HG02678 (cell line): ENCODE measurements at regions not wholly inside any gene's neighbourhood (a gene's known extent, or its start where the extent isn't known, plus 50 kb on each side); places are given as distances from the start of the nearest gene placed in this dataset.
"Not testable (repeated sequence)": the region's sequence is repeated elsewhere in the genome, so short reads cannot be mapped to it uniquely, and the experiment has no call there.

Experiments used
- ATAC-seq: cut with Tn5 transposase; IDR thresholded peaks from one replicate; pipeline ENCODE4 v1.9.1; 2021; ENCODE audit warnings: mild to moderate bottlenecking, moderate library complexity; ENCODE audit not compliant: unreplicated experiment

GRCh38 chr6:85360794-85361642 is 88.9 kb upstream of the NT5E start:
- ATAC-seq, result peak; percentile 48

DNA sequence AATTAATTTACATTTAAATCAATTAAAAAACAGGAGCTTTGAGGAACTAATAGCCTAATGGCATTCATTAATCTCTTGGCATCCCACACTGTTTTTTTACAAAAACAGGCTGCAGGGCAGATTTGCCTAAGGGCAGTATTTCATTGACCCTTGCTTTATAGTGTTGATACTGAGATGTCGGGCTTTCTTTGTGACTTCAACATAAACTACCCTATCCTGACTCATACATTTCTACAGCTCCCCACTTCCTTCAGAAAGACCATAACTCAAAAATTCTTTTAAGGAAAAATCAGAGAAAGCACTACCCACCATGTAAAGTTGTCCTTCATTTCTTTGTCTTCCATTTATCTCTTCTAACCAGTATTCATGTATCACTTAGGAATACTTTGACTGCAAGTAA is 92.2 kb upstream of the NT5E start:
- no peak for ATAC-seq

- not testable (repeated sequence) for ATAC-seq
Measured at GRCh38 chr6:85356743-85357142, 93.1 kb upstream of the NT5E start.

- no peak for ATAC-seq
Measured at GRCh38 chr6:85355816-85356215, 94.1 kb upstream of the NT5E start.

GRCh38 chr6:85354761-85355618 is 94.9 kb upstream of the NT5E start:
- ATAC-seq, result peak; percentile 84

GRCh38 chr6:85353012-85353411 is 96.9 kb upstream of the NT5E start:
- no peak for ATAC-seq

DNA sequence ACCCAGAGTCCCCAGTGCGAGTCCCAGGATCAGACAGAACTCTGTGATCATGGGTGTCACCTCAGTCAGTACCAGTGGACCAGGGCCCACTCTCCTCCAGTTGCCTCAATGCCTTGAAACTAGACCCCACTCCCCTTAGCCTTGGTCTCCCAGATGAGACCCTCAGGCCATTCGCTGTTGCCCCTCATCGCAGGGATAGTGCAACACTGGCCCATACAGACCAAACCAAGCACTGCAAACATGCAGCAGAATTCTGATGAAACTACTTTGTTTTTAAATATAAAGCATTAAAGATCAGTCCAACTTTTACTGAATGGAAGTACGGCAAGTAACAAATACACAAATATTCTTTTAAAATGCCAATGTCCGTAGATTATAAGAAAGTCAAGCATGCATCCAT is 101.2 kb upstream of the NT5E start:
- ATAC-seq, result no peak

- ATAC-seq, result no peak
Measured at GRCh38 chr6:85347812-85348211, 102.1 kb upstream of the NT5E start.

- ATAC-seq, result no peak
Measured at GRCh38 chr6:85346196-85346595, 103.7 kb upstream of the NT5E start.

DNA sequence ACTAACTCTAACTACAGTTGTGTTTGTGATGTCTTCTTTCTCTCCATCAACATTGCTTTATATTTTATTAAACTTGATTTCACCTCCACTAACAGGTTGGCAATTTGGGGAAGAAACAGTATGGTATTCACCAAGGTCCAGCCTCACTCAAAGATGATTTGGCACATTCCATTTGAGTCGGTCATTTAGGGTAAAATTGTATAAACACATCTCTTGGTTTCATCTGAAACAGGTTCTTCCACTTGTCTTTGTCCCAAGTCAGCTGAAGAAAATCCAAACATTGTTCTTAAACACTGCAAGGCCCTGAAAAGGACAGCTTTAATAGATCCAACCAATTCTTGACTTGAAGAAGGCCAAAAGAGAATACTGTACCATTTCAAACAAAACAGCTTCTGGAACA is 104.9 kb upstream of the NT5E start:
- ATAC-seq, result no peak

- ATAC-seq, result no peak
Measured at GRCh38 chr6:85343428-85343827, 106.5 kb upstream of the NT5E start.

DNA sequence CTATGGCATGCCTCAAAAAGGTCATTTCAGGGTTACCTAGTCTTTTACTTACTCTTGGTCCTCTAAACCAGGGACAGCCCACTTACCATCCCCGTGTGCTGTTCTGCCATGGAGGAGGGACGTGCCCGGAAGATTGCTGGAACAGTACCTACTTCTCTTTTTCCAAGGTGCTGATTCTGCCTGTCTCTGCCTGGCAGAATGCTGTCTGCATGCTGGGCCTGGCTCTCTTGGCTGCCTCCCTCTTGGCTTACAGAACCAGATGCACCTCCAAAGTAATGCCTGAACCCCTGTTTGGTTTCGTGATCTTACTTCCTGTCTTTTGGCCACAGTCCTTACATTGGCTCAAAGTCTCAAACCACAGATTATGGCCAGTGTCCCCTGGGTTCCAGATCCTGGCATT is 120.7 kb upstream of the NT5E start:
- ATAC-seq, result no peak

- not testable (repeated sequence) for ATAC-seq
Measured at GRCh38 chr6:85325811-85326210, 124.1 kb upstream of the NT5E start.

GRCh38 chr6:85323435-85324040 is 126.3 kb upstream of the NT5E start:
- ATAC-seq, result peak; percentile 92

- no peak for ATAC-seq
Measured at GRCh38 chr6:85322446-85323105, 127.3 kb upstream of the NT5E start.

DNA sequence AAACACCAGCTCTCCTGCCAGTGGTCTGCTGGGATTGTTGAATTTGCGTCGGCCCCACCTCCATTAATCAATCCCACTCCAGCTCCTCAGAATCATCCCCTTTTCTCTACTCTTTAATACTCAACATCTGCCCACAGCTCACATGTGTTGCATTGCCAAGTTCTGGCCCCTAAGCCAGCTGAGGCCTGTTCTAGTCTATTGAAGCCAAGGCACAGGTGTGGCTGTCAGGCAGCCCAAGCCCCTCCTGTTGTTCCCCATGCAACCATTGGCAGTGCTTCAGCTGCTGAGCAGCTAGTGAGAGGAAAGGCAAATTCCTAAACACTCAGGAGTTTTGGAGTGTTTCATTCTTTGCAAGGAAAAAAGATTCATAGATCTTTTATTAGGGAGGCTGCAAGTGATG is 128.0 kb upstream of the NT5E start:
- no peak for ATAC-seq

- no peak for ATAC-seq
Measured at GRCh38 chr6:85314586-85314985, 135.3 kb upstream of the NT5E start.

DNA sequence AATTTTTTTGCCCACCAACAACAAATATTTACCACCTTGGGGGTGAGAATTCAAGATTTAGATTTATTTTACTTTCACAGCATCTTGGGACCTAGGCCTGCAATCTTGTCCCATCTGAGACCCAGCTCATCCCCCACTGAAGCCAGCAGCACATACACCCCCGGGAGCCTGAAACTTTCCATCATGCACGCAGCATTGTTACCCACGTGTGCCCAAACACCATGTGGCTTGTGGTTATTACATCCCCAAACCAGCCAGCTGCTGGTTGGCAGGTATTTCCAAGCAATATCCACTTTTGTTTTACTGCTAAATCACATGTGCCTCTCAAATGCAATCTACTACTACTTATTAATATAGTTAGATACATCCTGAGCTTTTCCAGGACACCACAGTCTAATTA is 149.3 kb upstream of the NT5E start:
- ATAC-seq, result no peak

DNA sequence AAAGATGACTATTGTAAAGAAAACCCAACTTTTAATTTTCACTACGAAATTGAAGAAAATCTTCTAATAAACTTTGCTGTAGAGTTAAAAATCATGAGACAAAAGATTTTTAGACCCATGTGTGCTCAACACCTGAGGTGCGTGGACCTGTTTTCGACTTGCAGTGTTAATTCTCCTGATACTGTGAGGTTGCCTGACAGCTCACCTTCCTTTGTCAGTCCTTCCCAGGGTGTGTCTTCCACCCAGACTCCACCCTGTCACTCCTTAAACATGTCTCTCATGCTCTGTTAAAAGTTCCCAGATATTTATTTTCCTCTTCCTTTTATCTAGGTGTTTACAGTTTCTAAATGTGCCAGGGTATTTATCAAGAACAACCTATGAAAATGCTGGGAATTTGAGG is 151.3 kb upstream of the NT5E start:
- ATAC-seq, result no peak

GRCh38 chr6:85291326-85291725 is 158.6 kb upstream of the NT5E start:
- no peak for ATAC-seq

- no peak for ATAC-seq
Measured at GRCh38 chr6:85287654-85288053, 162.2 kb upstream of the NT5E start.
